ENCODE measurements at regions not wholly inside any gene's neighbourhood (a gene's known extent, or its start where the extent isn't known, plus 50 kb on each side); places are given as distances from the start of the nearest gene placed in this dataset.

- TF ChIP-seq EZH2 (optimal IDR thresholded peaks at IDR 0.05; ENCODE audit: low read depth, low read length) (no peak), EZH2phosphoT487 (IDR thresholded peaks at IDR 0.05; ENCODE audit: low read length) (no peak), CTCF (IDR thresholded peaks at IDR 0.05; ENCODE audit: low read length) (no peak)
These were observed 65.2 kb upstream of the PDE10A start for GRCh38 chr6:165728216-165728615.

All from MM.1S (cell line).